HG03432 (cell line): ENCODE measurements at regions not wholly inside any gene's neighbourhood (a gene's known extent, or its start where the extent isn't known, plus 50 kb on each side); places are given as distances from the start of the nearest gene placed in this dataset.
A peak's percentile ranks its signal among the peaks of the same experiment; 100 is the strongest.
"Not testable (repeated sequence)": the region's sequence is repeated elsewhere in the genome, so short reads cannot be mapped to it uniquely, and the experiment has no call there.

Source experiments
- ATAC-seq: cut with Tn5 transposase; IDR thresholded peaks from one replicate; pipeline ENCODE4 v1.9.1; 2021; ENCODE audit warnings: mild to moderate bottlenecking, moderate library complexity; ENCODE audit not compliant: unreplicated experiment

DNA sequence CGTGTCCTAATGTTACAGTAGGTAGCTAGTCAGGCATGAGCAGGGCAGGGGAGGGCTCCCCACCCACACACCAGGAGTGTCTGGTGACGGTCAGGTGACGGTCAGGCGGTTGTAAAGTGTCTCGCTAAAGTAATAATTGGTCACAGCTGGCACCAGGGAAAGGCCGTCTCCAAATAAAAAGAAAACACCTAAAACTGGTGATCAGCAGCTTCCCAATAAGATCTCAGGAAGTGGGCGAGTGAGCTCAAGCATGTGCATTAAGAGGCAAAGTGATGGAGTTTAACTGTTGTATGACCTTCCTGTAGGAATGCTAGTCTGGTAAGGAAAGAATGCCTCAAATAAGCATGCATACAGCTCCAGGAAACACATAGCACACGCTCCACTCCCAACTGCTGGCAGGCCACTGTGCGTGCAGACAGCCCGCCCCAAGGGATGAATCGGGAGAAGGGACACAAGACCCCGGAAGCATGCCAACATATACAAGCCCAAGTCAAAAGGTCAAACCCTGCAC lies 177.1 kb downstream of the RNF144A start:
- no peak for ATAC-seq

GRCh38 chr2:7096726-7097352 lies 179.6 kb downstream of the RNF144A start:
- peak; percentile 8 for ATAC-seq

DNA sequence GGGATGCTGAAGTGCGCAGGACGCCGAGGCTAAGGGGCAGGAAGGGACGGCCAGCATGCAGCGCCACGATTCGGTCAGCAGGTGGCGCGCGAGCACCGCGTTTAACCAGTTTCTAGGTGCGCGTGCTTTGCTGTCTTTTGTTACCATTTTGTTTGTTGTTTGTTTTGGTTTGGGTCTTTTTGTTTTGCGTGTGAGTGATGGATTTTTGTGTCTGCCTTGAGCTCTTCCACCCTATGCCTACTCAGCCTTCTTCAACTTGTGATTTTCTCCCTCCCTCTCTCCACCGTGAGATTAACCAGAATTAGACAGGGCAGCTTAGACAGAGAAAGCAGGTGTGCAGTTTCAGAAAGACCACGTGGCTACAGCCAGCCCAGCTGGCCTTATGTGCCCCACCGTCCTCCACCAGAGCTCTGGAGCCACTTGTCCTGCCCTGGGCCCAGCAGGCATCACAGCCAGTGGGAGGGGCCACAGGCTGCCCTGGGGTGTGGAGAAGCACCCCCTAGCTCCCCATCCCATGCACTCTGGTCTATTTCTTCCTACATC lies 180.2 kb downstream of the RNF144A start:
- peak; percentile 97 for ATAC-seq

DNA sequence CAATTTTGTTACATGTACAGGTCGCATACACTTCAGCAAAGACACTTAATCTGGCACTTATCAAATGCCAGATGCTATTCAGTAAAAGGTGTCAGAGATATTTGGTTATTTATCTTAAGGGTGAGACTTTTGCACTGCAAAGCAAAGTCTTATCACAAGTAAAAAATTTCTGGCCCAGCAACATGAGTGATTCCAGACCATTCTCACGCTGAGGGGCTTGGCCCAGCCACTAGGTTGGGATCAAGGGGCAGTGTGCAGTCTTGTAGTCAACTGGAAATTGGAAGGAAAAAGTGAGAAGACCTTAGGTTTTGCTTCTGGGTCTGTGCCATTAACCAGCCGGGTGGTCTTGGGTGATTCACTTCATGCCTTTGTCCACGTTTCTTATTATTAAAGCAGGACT lies 181.6 kb downstream of the RNF144A start:
- no peak for ATAC-seq

DNA sequence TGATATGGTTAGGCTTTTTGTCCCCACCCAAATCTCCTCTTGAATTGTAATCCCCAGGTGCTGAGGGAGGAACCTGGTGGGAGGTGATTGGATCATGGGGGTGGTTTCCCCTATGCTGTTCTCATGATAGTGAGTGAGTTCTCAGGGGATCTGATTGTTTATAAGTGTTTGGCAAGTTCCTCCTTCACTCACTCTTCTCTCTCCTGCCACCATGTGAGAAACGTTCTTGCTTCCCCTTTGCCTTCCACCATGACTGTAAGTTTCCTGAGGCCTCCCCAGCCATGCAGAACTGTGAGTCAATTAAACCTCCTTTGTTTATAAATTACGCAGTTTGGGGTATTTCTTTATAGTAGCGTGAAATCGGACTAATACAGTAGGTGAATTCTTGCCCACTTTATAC lies 182.5 kb downstream of the RNF144A start:
- ATAC-seq = not testable (repeated sequence)

DNA sequence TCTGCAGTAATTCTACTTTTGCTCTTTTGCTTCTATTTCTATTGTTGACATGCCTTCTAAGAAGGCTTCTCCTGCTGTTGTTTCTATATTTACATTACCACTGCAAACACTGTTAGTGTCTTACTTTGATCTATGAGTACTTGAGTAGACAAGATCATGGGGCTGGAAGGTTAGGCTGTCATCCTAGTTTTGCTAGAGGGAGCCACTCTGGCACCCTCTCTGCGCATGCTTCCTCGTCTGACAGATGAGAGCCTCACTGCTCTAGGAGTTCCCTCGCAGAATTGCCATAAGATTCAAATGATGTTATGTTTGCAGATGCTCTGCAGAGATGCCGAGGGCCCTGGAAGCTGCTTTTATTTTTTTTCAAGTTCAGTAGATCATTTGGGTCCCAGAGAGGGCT lies 185.6 kb downstream of the RNF144A start:
- ATAC-seq = no peak

DNA sequence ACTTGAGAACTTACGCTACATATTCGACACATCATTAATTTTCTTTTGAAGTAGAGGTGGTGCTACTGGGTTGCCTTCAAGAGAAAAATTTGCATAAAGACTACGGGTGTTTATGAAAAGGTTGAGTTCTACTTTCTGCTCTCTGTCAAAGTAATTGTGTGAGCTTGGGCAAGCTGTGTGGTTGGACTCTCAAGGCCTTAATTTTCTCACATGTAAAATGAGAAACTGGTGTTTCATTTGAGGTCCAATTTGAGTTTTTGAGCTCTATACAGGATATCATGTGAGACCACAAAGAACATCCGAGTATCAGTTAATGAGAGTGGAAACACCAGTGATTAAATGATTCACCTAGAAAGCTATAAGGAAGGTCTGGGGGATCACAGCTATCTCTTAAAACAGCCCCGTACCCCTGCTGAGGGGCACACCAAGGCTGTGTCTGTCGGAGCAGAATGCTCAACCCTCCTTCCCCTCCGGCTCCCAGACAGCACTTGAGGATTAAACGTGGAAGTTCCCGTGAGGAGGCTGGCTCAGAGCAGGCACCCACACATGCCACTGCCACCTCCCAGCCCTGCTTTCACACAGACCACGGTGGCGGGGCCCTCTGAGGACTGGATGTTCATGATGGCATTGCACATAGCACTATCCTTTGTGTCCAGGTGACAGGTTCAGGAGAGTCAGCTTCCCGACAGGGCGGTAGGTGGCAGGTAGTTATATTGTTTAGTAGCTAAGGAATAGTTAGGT lies 191.8 kb downstream of the RNF144A start:
- ATAC-seq = no peak

- ATAC-seq = no peak
Observed at GRCh38 chr2:7109533-7109885, 192.3 kb downstream of the RNF144A start.

DNA sequence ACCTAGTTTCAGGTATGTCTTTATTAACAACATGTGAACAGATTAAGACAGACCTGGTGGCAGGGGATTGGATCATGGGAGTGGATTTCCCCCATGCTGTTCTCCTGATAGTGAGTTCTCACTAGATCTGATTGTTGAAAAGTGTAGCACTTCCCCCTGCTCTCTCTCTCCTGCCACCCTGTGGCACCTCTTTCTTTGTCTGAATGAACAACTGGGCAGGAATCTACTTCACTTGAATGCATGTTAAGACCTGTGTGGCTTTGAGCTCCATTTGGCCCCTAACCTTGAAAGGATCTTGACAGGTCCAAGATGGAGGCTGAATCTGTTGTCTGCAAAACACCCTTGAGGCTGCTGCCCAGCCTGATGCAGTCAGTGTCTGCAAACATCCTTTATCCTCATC lies 194.4 kb downstream of the RNF144A start:
- no peak for ATAC-seq

GRCh38 chr2:7115364-7115763 lies 198.2 kb downstream of the RNF144A start:
- no peak for ATAC-seq

GRCh38 chr2:7115906-7116305 lies 198.7 kb downstream of the RNF144A start:
- ATAC-seq = no peak

- no peak for ATAC-seq
Observed at GRCh38 chr2:7116511-7116910, 199.3 kb downstream of the RNF144A start.

GRCh38 chr2:7117076-7117475 lies 199.9 kb downstream of the RNF144A start:
- ATAC-seq = no peak

DNA sequence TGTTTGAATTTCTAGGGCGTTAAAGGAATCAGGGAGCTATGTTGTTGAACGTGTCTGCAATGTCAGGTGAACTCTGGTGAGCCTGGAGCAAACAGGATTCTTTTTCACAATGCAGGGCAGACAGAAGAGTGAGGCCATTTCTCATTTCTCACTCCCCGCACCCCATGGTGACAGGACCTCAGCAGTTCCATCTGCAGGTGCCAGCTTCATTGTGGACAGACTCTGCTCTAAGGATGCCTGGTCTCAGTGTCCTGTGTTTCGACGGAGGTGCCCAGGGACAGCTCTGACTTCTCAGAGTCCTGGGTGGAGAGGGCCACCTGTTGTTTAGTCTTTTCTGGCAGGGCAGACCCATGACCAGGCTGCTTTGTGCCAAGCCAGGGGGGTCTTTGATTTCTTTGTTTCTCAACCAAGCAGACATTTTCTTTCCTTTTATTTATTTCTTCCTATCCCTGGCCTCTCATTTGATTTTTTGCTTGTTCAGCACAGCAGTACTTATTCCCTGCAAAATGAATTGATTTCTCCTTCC lies 201.5 kb downstream of the RNF144A start:
- ATAC-seq = no peak

GRCh38 chr2:7119132-7119835 lies 202.1 kb downstream of the RNF144A start:
- ATAC-seq = no peak

DNA sequence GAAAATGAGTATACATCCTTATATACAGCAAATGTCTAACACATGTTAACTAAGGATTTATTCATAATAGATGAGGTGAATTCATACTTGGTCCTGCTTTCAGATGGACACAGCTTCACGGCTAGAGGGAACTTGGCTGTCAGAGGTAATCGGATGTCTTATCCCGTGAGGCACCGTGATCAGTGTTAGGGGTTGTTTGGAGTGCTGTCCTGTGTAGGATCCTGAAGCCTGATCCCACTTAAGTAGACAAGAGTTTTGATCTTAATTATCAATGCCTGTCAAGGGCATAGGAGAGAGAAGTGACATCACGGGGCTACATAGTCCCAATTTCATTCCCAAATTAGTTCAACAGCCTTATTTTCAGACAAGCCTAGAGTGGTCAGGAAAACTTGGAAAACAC lies 204.6 kb downstream of the RNF144A start:
- ATAC-seq = no peak

GRCh38 chr2:7127156-7127555 lies 209.9 kb downstream of the RNF144A start:
- ATAC-seq = no peak

DNA sequence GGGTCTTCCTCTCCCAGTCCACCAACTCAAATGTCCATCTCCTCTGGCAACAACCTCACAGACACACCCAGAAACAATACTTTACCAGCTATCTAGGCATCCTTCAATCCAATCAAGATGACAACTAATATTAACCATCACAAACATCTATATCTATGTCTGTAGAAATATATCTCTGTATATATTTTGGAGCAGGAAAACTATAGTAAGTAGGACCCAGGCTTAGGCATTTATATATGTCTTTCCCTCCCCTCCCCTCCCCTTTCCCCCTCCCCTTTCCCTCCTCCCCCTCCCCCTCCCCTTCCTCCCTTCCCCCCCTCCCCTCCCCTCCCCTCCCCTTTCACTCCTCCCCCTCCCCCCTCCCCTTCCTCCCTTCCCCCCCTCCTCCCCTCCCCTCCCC lies 210.5 kb downstream of the RNF144A start:
- no peak for ATAC-seq

GRCh38 chr2:7131261-7131660 lies 214.0 kb downstream of the RNF144A start:
- no peak for ATAC-seq

DNA sequence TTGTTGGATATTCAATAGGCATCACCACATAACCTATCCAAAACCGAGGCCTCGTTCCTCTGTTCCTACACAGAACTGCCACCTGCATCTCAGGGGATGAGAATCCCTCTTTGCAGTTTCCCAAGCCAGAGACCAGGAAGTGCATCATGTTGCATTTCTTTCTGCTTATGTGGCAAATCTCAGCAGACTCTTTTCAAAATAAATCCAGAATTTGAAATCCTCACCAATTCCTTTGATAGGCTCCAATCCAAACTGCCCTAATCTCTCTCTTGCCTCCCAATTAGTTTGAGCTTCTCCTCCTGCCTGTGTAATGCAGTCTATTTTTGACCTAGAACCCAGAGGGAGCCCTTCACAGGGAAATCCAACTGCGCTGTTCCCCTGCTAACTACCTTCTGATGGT lies 215.5 kb downstream of the RNF144A start:
- no peak for ATAC-seq

DNA sequence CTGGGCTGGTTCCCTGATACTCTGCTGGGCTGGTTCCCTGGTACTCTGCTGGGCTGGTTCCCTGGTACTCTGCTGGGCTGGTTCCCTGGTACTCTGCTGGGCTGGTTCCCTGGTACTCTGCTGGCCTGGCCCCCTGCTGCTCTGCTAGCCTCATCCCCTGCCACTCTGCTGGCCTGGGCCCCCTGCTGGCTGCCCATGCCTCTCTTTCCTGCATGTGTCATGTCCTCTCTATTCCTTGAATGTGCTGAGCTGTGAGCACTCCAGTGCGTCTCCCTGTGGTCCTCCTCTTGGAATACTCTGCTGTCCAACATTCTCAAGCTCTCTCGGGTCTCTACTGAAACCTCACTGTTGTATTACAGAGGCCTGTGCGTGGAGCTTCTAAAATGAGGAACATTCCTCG lies 216.3 kb downstream of the RNF144A start:
- no peak for ATAC-seq
